HCT116 (cell line): ENCODE measurements at regions not wholly inside any gene's neighbourhood (a gene's known extent, or its start where the extent isn't known, plus 50 kb on each side); places are given as distances from the start of the nearest gene placed in this dataset.

Source experiments
- ATAC-seq: fragments of 200-7000 bp; cut with Tn5 transposase; 2 replicates; pipeline ENCODE4 v1.9.1; 2020; ENCODE audit warnings: mild to moderate bottlenecking, moderate library complexity
- BruUV-seq: library from RNA; stranded (reverse); fragments of 400-500 nt; replicated peaks from 2 replicates; lab custom pipeline; 2021; lab: Mats Ljungman, UMichigan
- CTCF ChIA-PET: fragments of 300-600 bp; sonication (Branson Sonifier 250); formaldehyde crosslinking; loops from one replicate; lab custom pipeline; 2021; ENCODE audit warnings: antibody characterized with exemption; lab: Charles Lee
- POLR2A ChIA-PET: fragments of 300-600, 350-600 bp; sonication (Branson Sonifier 250); formaldehyde crosslinking; loops from one replicate; lab custom pipeline; 2021; ENCODE audit warnings: antibody characterized with exemption; lab: Charles Lee
- RAD21 ChIA-PET, 2 experiments: fragments of 300-600 bp; sonication (Branson Sonifier 250); formaldehyde crosslinking; loops; one replicate each; lab custom pipeline; 2023; ENCODE audit warnings: low total read pairs in 2 of 2; ENCODE audit not compliant: uncharacterized antibody in 2 of 2, unreplicated experiment in 2 of 2, low non-redundant PET in 1 of 2; lab: Charles Lee
- DNase-seq: peaks from one replicate; pipeline ENCODE4 v3.0.0-alpha.2; 2010; ENCODE audit warnings: low read depth, low spot score
- H2AFZ ChIP-seq: fragments of 200-600 bp; shearing (Covaris generic), sonication (generic); 2 replicates; pipeline ENCODE4 v1.6.1; 2017; ENCODE audit warnings: low read depth, mixed run types, mixed read lengths, antibody characterized with exemption, low read length; ENCODE audit not compliant: poor library complexity, severe bottlenecking
- H3K27ac ChIP-seq: 2 replicates; pipeline ENCODE4 v1.5.1; 2012; ENCODE audit warnings: low read depth, low read length
- H3K27me3 ChIP-seq: fragments of 200-600 bp; sonication (generic); 2 replicates; pipeline ENCODE4 v1.6.1; 2016; ENCODE audit warnings: mixed run types, low read length, mixed read lengths; ENCODE audit not compliant: insufficient read depth
- H3K36me3 ChIP-seq, 2 experiments: fragments of 200-500 bp in 1 of 2; fragments of 200-600 bp in 1 of 2; sonication (Bioruptor generic) in 1 of 2; sonication (generic) in 1 of 2; 2 replicates each; pipeline versions ENCODE4 v1.5.1 to v1.6.1; 2014 to 2016; ENCODE audit warnings: low read length in 2 of 2, inconsistent platforms in 1 of 2, mixed read lengths in 1 of 2, mixed run types in 1 of 2; ENCODE audit not compliant: insufficient read depth in 2 of 2, control insufficient read depth in 1 of 2
- H3K4me1 ChIP-seq, 2 experiments: fragments of 200-600 bp in 1 of 2; sonication (generic) in 1 of 2; 2 replicates each; pipeline versions ENCODE4 v1.5.1 to v1.6.1; 2012 to 2017; ENCODE audit warnings: low read length in 2 of 2, inconsistent platforms in 1 of 2, mild to moderate bottlenecking in 1 of 2, mixed read lengths in 1 of 2, mixed run types in 1 of 2, moderate library complexity in 1 of 2; ENCODE audit not compliant: insufficient read depth in 2 of 2, control insufficient read depth in 1 of 2
- H3K4me2 ChIP-seq: fragments of 200-600 bp; sonication (generic); 2 replicates; pipeline ENCODE4 v1.6.1; 2017; ENCODE audit warnings: mixed run types, low read length, mixed read lengths
- H3K4me3 ChIP-seq, 2 experiments: fragments of 200-600 bp in 1 of 2; sonication (generic) in 1 of 2; replicated peaks in 1 of 2; 2 replicates each; pipeline ENCODE4 v1.5.1; 2011 to 2016; ENCODE audit warnings: low read length in 2 of 2, control low read depth in 1 of 2, low read depth in 1 of 2, mild to moderate bottlenecking in 1 of 2, mixed read lengths in 1 of 2, mixed run types in 1 of 2
- H3K79me2 ChIP-seq: fragments of 200-600 bp; sonication (generic); 2 replicates; pipeline ENCODE4 v1.6.1; 2017; ENCODE audit warnings: mild to moderate bottlenecking, mixed run types, low read length, moderate library complexity, mixed read lengths; ENCODE audit not compliant: insufficient read depth
- H3K9ac ChIP-seq: fragments of 200-600 bp; sonication (generic); 2 replicates; pipeline ENCODE4 v1.6.1; 2016; ENCODE audit warnings: low read length, mixed read lengths
- H3K9me2 ChIP-seq: fragments of 200-600 bp; sonication (generic), shearing (Covaris generic); 2 replicates; pipeline ENCODE4 v1.6.1; 2017; ENCODE audit warnings: mixed run types, mild to moderate bottlenecking, moderate library complexity; ENCODE audit not compliant: insufficient read depth
- H3K9me3 ChIP-seq, 2 experiments: fragments of 200-500 bp in 1 of 2; fragments of 200-600 bp in 1 of 2; sonication (Bioruptor generic) in 1 of 2; sonication (generic) in 1 of 2; 2 replicates each; pipeline ENCODE4 v1.6.1; 2014 to 2017; ENCODE audit warnings: low read length in 2 of 2, mixed read lengths in 2 of 2, inconsistent platforms in 1 of 2, low read depth in 1 of 2, mild to moderate bottlenecking in 1 of 2, mixed run types in 1 of 2, moderate library complexity in 1 of 2; ENCODE audit not compliant: control insufficient read depth in 1 of 2, insufficient read depth in 1 of 2
- H4K20me1 ChIP-seq: fragments of 200-600 bp; sonication (generic), shearing (Covaris generic); 2 replicates; pipeline ENCODE4 v1.6.1; 2017; ENCODE audit warnings: mixed run types, mild to moderate bottlenecking, moderate library complexity; ENCODE audit not compliant: insufficient read depth
- ATF3 ChIP-seq: IDR thresholded peaks from 2 replicates; pipeline ENCODE4 v1.6.1; 2012
- CEBPB ChIP-seq: IDR thresholded peaks from 2 replicates; pipeline ENCODE4 v1.6.1; 2012; ENCODE audit warnings: low read depth
- ELF1 ChIP-seq: IDR thresholded peaks from 2 replicates; pipeline ENCODE4 v1.6.1; 2012; ENCODE audit warnings: low read depth, borderline replicate concordance
- EZH2 ChIP-seq: fragments of 200-600 bp; sonication (generic); IDR thresholded peaks from 2 replicates; pipeline ENCODE4 v1.6.1; 2017; ENCODE audit warnings: antibody characterized with exemption, mixed run types
- FOSL1 ChIP-seq: IDR thresholded peaks from 2 replicates; pipeline ENCODE4 v1.6.1; 2012; ENCODE audit warnings: low read depth
- POLR2AphosphoS5 ChIP-seq: IDR thresholded peaks from 2 replicates; pipeline ENCODE4 v1.6.1; 2011; ENCODE audit warnings: mild to moderate bottlenecking, low read depth, low read length, moderate library complexity
- SIN3A ChIP-seq: IDR thresholded peaks from 2 replicates; pipeline ENCODE4 v1.6.1; 2012; ENCODE audit warnings: low read depth
- SP1 ChIP-seq: IDR thresholded peaks from 2 replicates; pipeline ENCODE4 v1.6.1; 2012; ENCODE audit warnings: low read depth
- SRF ChIP-seq: IDR thresholded peaks from 2 replicates; pipeline ENCODE4 v1.6.1; 2012; ENCODE audit warnings: low read depth
- YY1 ChIP-seq: IDR thresholded peaks from 2 replicates; pipeline ENCODE4 v1.6.1; 2011; ENCODE audit warnings: low read length, low read depth, moderate library complexity, mild to moderate bottlenecking; ENCODE audit not compliant: insufficient replicate concordance; ENCODE audit errors: extremely low read depth
- ZNF274 ChIP-seq: fragments of 200-500 bp; sonication (Bioruptor generic); IDR thresholded peaks from 2 replicates; pipeline ENCODE4 v1.6.1; 2014; ENCODE audit warnings: mild to moderate bottlenecking, low read depth, low read length, inconsistent platforms
- intact Hi-C: fragments of 100-400 bp; cut with micrococcal nuclease; formaldehyde crosslinking; loops from 2 replicates; pipeline ENCODE4 v1.10.0; 2022
- TF ChIP-seq, protein P1 (sequence below), 3 experiments: fragments of 200-600 bp in 1 of 3; sonication (generic) in 1 of 3; IDR thresholded peaks in 2 of 3; conservative IDR thresholded peaks in 1 of 3; 2 replicates each; pipeline ENCODE4 v1.5.1; 2012 to 2017; ENCODE audit warnings: low read depth in 2 of 3, low read length in 2 of 3, antibody characterized with exemption in 1 of 3, borderline replicate concordance in 1 of 3, control low read depth in 1 of 3, mild to moderate bottlenecking in 1 of 3, mixed read lengths in 1 of 3, mixed run types in 1 of 3, moderate library complexity in 1 of 3; ENCODE audit not compliant: insufficient read depth in 1 of 3
- TF ChIP-seq, protein P2 (sequence below): IDR thresholded peaks from 2 replicates; pipeline ENCODE4 v1.6.1; 2012; ENCODE audit warnings: low read depth

GRCh38 chr1:88224906-88225305, 459.2 kb upstream of the PKN2 start:
- POLR2A ChIA-PET: no interaction called here
- H2AFZ ChIP-seq: no peak overlapping the region
- H3K9me2 ChIP-seq: no peaks in the 10 kb centered on the region
- no TSS peak for BruUV-seq
- H4K20me1 ChIP-seq: no peaks in the 10 kb centered on the region
- H3K27ac ChIP-seq: no peak overlapping the region
- H3K4me2 ChIP-seq: no peak overlapping the region
- H3K9ac ChIP-seq: no peak overlapping the region
- H3K4me1 ChIP-seq: no peaks in the 10 kb centered on the region
- H3K9me3 ChIP-seq: no peaks in the 10 kb centered on the region
- DNase-seq (no peak), ATAC-seq (no peak)
- no peaks in the 10 kb centered on the region for H3K79me2 ChIP-seq
- no peak overlapping the region for H3K4me3 ChIP-seq
- H3K36me3 ChIP-seq: no peaks in the 10 kb centered on the region
- intact Hi-C loops: no loop called here
- RAD21 ChIA-PET: no interaction called here
- TF ChIP-seq EZH2 (no peak), POLR2AphosphoS5 (no peak), FOSL1 (no peak), ZNF274 (no peak), SIN3A (no peak), ATF3 (no peak), SP1 (no peak), SRF (no peak), ELF1 (no peak), CEBPB (no peak), YY1 (no peak)
- TF ChIP-seq, protein P1, sequence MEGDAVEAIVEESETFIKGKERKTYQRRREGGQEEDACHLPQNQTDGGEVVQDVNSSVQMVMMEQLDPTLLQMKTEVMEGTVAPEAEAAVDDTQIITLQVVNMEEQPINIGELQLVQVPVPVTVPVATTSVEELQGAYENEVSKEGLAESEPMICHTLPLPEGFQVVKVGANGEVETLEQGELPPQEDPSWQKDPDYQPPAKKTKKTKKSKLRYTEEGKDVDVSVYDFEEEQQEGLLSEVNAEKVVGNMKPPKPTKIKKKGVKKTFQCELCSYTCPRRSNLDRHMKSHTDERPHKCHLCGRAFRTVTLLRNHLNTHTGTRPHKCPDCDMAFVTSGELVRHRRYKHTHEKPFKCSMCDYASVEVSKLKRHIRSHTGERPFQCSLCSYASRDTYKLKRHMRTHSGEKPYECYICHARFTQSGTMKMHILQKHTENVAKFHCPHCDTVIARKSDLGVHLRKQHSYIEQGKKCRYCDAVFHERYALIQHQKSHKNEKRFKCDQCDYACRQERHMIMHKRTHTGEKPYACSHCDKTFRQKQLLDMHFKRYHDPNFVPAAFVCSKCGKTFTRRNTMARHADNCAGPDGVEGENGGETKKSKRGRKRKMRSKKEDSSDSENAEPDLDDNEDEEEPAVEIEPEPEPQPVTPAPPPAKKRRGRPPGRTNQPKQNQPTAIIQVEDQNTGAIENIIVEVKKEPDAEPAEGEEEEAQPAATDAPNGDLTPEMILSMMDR (IDR thresholded peaks at IDR 0.05 in 2 of 3, conservative IDR thresholded peaks at IDR 0.05 in 1 of 3; ENCODE audit: borderline replicate concordance in 1 of 3, insufficient read depth in 1 of 3, low read depth in 2 of 3, low read length in 2 of 3): no peak
- TF ChIP-seq, protein P2, sequence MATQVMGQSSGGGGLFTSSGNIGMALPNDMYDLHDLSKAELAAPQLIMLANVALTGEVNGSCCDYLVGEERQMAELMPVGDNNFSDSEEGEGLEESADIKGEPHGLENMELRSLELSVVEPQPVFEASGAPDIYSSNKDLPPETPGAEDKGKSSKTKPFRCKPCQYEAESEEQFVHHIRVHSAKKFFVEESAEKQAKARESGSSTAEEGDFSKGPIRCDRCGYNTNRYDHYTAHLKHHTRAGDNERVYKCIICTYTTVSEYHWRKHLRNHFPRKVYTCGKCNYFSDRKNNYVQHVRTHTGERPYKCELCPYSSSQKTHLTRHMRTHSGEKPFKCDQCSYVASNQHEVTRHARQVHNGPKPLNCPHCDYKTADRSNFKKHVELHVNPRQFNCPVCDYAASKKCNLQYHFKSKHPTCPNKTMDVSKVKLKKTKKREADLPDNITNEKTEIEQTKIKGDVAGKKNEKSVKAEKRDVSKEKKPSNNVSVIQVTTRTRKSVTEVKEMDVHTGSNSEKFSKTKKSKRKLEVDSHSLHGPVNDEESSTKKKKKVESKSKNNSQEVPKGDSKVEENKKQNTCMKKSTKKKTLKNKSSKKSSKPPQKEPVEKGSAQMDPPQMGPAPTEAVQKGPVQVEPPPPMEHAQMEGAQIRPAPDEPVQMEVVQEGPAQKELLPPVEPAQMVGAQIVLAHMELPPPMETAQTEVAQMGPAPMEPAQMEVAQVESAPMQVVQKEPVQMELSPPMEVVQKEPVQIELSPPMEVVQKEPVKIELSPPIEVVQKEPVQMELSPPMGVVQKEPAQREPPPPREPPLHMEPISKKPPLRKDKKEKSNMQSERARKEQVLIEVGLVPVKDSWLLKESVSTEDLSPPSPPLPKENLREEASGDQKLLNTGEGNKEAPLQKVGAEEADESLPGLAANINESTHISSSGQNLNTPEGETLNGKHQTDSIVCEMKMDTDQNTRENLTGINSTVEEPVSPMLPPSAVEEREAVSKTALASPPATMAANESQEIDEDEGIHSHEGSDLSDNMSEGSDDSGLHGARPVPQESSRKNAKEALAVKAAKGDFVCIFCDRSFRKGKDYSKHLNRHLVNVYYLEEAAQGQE: no peak
- no peaks in the 10 kb centered on the region for H3K27me3 ChIP-seq
- CTCF ChIA-PET: no interaction called here
